ENCODE measurements at regions not wholly inside any gene's neighbourhood (a gene's known extent, or its start where the extent isn't known, plus 50 kb on each side); places are given as distances from the start of the nearest gene placed in this dataset.

GRCh38 chr6:102517506-102517905 is 1124.0 kb downstream of the GRIK2 start:
- no peak for ATAC-seq

- ATAC-seq = no peak
These were observed 1108.1 kb downstream of the GRIK2 start for GRCh38 chr6:102501615-102502014.

GRCh38 chr6:102494808-102495207 is 1101.3 kb downstream of the GRIK2 start:
- ATAC-seq = no peak

- no peak for ATAC-seq
These were observed 1100.0 kb downstream of the GRIK2 start for GRCh38 chr6:102493485-102493884.

- no peak for ATAC-seq
These were observed 1095.2 kb downstream of the GRIK2 start for GRCh38 chr6:102488729-102489128.

- ATAC-seq = no peak
These were observed 1092.0 kb downstream of the GRIK2 start for GRCh38 chr6:102485480-102485879.

GRCh38 chr6:102474041-102474807 is 1080.7 kb downstream of the GRIK2 start:
- ATAC-seq = no peak

- no peak for ATAC-seq
These were observed 1065.5 kb downstream of the GRIK2 start for GRCh38 chr6:102458990-102459389.

GRCh38 chr6:102438171-102438570 is 1044.7 kb downstream of the GRIK2 start:
- no peak for ATAC-seq

GRCh38 chr6:102417368-102417998 is 1024.0 kb downstream of the GRIK2 start:
- ATAC-seq = no peak

GRCh38 chr6:102415891-102416290 is 1022.4 kb downstream of the GRIK2 start:
- ATAC-seq = no peak

GRCh38 chr6:102411796-102412195 is 1018.3 kb downstream of the GRIK2 start:
- no peak for ATAC-seq

- no peak for ATAC-seq
These were observed 1014.6 kb downstream of the GRIK2 start for GRCh38 chr6:102407886-102408741.

- no peak for ATAC-seq
These were observed 1012.4 kb downstream of the GRIK2 start for GRCh38 chr6:102405860-102406259.

GRCh38 chr6:102402635-102403329 is 1009.3 kb downstream of the GRIK2 start:
- ATAC-seq = no peak

- ATAC-seq = no peak
These were observed 1005.4 kb downstream of the GRIK2 start for GRCh38 chr6:102398788-102399390.

- no peak for ATAC-seq
These were observed 997.0 kb downstream of the GRIK2 start for GRCh38 chr6:102390541-102390940.

GRCh38 chr6:102389994-102390393 is 996.5 kb downstream of the GRIK2 start:
- no peak for ATAC-seq

- ATAC-seq = no peak
These were observed 994.0 kb downstream of the GRIK2 start for GRCh38 chr6:102387326-102388033.

- no peak for ATAC-seq
These were observed 987.7 kb downstream of the GRIK2 start for GRCh38 chr6:102381203-102381602.

- no peak for ATAC-seq
These were observed 962.7 kb downstream of the GRIK2 start for GRCh38 chr6:102356170-102356569.

GRCh38 chr6:102355578-102355977 is 962.1 kb downstream of the GRIK2 start:
- ATAC-seq = no peak

Data from esophagus mucosa (tissue), 1 donor.